HG03066 (cell line): ENCODE measurements at regions not wholly inside any gene's neighbourhood (a gene's known extent, or its start where the extent isn't known, plus 50 kb on each side); places are given as distances from the start of the nearest gene placed in this dataset.

Experiments
- ATAC-seq: cut with Tn5 transposase; IDR thresholded peaks from one replicate; pipeline ENCODE4 v1.9.1; 2021; ENCODE audit warnings: low read depth; ENCODE audit not compliant: unreplicated experiment

GRCh38 chr1:229949500-229949899 lies 117.5 kb upstream of the GALNT2 start:
- no peak for ATAC-seq

DNA sequence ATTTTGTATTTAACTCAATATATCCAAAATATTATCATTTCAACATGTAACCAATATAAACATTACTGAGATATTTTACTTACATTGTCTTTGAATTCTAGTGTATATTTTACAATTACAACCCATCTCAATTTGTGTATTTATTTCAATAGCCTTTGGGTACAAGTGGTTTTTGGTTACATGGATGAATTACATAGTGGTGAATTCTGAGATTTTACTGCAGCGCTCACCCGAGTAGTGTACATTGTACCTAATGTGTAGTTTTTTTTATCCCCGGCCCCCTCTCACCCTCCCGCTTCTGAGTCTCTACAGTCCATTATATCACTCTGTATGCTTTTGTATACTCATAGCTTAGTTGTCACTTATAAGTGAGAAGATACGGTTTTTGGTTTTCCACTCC lies 117.0 kb upstream of the GALNT2 start:
- ATAC-seq = no peak

DNA sequence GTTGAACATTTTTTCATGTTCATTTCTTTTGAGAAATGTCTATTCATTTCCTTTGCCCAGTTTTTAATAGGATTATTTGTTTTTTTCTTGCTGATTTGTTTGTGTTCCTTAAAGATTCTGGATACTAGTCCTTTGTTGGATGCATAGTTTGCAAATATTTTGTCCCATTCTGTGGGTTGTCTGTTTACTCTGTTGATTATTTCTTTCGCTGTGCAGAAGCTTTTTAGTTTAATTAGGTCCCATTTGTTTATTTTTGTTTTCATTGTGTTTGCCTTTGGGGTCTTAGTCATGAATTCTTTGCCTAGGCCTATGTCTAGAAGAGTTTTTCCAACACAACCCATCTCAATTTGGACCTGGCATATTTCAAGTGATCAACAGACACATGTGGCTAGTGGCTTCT lies 116.1 kb upstream of the GALNT2 start:
- no peak for ATAC-seq

DNA sequence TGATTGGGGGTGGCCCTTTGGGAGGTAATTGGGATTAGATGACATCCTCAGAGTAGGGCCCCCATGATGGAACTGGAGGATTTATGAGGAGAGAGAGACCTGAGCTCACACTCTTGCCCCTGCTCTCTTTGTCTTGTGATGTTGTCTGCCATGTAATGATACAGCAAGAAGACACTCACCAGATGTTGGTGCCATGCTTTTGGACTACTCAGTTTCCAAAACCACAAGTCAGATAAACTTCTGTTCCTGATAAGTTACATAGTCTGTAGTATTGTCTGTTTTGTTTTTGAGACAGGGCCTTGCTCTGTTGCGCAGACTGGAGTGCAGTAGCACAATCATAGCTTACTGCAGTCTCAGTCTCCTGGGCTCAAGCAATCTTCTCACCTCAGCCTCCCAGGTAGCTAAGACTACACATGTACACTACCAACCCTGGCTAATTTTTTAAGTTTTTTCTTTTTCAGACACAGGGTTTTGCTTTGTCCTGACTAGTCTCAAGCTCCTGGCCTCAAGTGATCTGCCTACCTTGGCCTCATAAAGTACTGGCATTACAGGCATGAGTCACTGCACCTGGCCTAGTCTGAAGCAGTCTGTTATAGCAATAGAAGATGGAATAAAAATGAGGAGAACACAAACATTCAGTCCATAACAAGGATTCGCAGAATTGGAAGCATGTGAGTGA lies 115.0 kb upstream of the GALNT2 start:
- ATAC-seq = no peak

DNA sequence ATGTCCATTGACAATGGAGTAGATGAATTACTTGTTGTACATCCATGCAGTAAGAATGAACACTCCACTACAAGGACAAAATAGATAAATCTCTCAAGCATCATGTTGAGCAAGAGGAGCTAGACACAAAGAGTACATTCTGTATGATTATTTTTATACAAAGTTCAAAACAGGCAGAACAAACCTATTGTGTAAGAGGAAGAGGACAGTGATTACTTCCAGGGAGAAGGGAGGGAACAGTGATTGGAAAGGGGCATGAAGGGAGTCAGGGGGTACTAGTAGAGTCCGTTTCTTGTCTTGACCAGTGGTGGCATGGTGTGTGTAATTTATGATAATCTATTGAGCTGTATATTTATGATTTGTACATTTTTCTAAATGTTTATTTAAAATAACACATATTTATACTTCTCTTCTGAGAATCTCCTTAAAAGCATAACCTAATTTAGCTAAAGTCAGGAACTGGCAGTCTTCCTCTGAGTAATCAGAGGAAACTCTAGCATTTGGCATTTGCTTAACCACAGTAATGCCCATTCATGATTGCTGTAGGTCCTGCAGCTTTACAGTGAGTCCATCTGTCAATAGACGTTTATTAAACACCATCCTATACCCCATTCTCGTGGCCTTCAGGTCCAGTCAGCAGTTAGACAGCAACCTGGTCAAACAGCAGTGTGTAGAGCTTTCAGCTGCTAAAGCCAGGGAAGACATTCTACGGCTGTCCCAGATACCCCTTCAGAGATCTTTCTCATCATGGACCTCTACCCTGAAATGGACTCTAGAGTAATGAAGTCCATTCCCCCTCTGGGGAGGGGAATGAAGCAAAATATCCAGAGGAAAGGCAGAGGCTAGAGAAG lies 114.1 kb upstream of the GALNT2 start:
- ATAC-seq = no peak

DNA sequence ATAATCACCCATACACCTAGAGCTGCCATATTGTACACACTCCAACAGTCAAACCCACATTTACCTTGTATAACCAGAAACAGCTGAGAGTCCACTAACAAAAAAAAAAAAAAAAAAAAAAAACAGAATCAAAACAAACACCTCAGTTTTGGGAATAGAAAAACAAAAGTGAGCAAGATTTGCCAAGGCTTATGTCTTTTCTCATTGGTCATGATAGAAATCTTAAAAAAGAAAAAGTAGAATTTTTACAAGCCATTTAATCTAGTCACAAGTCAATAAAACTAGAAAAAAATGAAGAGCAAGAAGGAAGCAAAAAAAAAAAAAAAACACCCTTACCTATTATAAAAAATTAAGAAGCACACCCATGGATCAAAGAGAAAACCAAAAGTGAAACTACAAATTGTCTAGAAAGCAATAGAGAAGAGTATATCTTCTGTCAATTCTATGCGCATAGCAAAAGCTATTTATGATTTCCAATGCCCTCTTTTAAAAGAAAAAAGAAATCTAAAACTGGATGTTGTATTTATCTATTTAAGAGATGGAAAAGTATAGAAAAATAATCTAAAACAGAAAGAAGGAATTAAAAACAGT lies 113.2 kb upstream of the GALNT2 start:
- no peak for ATAC-seq

- no peak for ATAC-seq
Observed at GRCh38 chr1:229964281-229964680, 102.8 kb upstream of the GALNT2 start.

GRCh38 chr1:229970714-229971113 lies 96.3 kb upstream of the GALNT2 start:
- no peak for ATAC-seq

GRCh38 chr1:229971141-229971540 lies 95.9 kb upstream of the GALNT2 start:
- no peak for ATAC-seq

- no peak for ATAC-seq
Observed at GRCh38 chr1:229972600-229973296, 94.3 kb upstream of the GALNT2 start.

DNA sequence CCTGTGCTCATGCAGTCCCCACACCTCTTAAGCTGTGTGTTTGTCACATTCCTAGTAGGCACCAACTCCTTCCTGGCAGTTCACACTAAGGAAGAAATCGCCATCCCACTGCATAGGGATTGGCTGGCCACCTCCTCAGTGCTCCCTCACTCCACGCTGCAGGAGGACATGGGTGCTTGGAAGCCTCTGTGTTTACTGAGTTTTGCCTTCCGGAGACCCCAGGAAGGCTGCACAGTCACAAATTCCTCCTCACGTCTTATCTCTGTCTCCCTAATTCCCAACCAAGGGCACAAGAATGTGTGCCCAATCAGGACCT lies 93.8 kb upstream of the GALNT2 start:
- no peak for ATAC-seq

GRCh38 chr1:229975047-229975446 lies 92.0 kb upstream of the GALNT2 start:
- no peak for ATAC-seq

DNA sequence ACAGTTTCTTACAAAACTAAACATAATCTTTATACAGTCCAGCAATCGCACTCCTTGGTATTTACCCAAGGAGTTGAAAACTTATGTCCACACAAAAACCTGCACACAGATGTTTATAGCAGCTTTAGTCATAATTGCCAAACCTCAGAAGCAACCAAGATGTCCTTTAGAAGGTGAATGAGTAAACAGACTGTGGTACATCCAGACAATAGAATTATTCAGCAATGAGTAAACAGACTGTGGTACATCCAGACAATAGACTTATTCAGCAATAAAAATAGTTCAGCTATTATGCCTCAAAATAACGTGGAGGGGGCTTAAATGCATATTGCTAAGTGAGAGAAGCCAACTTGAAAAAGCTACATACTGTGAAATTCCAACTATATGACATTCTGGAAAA lies 87.0 kb upstream of the GALNT2 start:
- no peak for ATAC-seq

DNA sequence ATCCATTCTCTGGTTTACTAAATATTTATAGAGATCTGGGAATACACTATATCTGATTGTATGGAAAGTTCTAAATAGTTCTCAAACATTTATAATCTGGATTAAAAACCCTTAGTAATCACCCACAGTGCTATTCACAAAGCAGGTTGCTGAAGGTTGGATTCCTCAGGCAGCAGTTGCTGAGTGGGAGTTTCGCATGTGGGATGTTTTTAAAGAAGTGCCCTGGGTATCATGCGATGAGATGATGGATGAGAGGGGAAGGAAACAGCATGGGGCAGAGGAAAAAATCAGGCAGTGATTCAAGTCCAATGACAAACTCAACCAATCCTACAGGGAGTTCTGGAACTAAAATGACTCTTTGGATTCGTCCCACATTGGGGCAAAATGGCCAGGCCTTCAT lies 85.3 kb upstream of the GALNT2 start:
- no peak for ATAC-seq

DNA sequence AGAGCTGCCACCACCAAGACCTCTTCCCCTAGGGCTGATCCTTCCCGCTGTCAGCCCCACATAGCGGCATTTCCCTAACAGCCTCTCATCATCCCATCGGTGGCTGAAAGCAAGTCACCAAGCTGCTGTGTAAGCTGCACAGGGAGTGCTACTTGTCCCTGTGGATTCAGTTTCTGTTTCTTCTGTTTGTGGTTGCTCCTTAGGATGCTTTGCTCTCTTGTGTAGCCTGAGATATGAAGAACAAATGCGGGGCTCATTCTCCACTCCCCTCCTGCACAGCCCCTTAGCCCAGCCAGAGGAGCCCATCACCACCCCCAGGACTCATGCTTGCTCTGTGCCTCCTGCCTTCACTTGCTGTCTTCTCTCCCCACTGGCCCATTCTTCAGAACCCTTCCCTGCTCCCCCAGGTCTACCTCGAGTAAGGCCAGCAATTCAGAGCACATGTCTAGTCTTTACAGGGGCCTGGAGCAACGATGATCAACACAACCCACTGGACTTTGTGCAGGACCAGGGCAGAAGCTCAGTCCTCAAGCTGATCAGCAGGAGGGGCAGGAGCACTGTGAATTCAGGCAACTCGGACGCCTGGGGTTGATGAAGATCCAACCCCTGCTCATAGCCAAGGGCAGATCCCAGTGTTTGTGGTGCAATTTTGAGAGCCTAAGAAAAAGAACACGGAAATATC lies 82.6 kb upstream of the GALNT2 start:
- ATAC-seq = no peak

DNA sequence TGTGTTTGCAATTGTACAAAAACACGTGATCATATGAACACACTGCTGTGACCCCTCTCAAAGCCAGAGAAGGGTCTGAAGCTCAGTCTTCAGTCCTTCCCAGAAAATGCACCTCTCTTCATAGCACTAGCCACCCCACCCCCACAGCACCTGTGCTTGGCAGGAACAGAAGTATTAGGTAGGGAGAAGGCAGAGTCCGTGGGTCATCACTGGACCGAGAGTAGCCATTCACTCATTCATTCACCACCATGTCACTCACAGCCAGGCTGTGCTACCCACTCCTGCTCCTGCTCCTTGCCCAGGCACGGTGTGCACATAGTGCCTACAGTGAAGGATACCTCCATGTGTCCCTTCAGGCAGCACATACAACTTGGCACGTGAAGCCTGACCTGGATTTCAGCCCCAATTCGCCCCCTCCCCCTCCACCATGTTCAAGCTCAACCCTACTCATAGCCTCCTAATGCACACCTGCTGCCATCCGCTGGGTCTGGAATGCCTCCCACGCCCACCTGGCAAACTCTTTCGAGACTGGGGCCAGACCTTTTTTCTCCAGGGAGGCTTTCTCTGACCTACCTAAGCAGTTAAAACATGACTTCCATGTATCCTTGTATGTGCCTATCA lies 81.9 kb upstream of the GALNT2 start:
- ATAC-seq = no peak

GRCh38 chr1:229985613-229986010 lies 81.4 kb upstream of the GALNT2 start:
- ATAC-seq = no peak

- ATAC-seq = no peak
Observed at GRCh38 chr1:229986737-229987337, 80.2 kb upstream of the GALNT2 start.

- no peak for ATAC-seq
Observed at GRCh38 chr1:229987953-229988352, 79.1 kb upstream of the GALNT2 start.

DNA sequence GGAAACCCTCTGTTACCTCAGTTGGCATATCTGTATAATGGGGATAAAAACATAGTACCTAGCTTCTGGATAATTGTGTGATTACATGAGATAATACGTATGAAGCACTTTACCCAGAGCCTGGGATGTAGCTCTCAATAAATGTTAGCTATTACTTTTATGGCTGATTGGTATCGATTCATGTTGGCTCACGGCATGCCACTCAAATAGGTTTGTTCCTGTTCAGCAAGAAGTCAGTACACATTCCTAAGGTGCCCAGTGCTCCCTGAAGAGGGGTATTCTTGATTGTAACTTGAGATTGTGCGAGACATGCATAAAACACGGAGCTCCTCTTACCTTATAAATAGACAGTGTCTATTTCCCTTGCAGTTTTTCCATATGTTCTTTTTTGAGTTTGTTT lies 78.5 kb upstream of the GALNT2 start:
- ATAC-seq = no peak
